ENCODE measurements at regions not wholly inside any gene's neighbourhood (a gene's known extent, or its start where the extent isn't known, plus 50 kb on each side); places are given as distances from the start of the nearest gene placed in this dataset.

DNA sequence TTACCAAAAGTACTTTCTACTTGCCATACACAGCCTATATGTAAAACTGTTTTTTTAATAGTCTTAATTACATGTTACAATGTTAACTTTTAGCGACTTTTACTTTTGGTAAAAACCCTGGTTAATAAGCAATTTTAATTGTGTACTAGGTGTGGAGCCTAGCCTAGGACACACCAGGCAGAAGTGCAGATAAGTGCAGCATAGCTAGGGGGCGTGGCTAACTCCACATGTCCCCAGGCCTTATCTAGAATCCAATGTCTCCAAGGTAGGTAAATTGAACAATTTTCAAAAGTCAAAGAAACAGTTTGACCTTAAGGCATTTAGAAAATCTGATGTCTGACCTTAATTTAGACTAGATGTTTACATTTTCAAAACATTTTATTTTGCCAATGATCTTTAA, 858.7 kb downstream of the CCSER2 start:
- DNase-seq, result no peak
- Mint-ChIP-seq H3K4me1 (peaks cover 47% of the 10 kb centered on the region), H3K27ac (no peak overlapping the region), H3K4me3 (no peak overlapping the region), H3K36me3 (ENCODE audit: low read depth) (no peaks in the 10 kb centered on the region), H3K9me3 (peaks cover 29% of the 10 kb centered on the region), H3K27me3 (ENCODE audit: low read depth, poor library complexity) (peaks cover 9% of the 10 kb centered on the region)
- TF ChIP-seq, protein P1, sequence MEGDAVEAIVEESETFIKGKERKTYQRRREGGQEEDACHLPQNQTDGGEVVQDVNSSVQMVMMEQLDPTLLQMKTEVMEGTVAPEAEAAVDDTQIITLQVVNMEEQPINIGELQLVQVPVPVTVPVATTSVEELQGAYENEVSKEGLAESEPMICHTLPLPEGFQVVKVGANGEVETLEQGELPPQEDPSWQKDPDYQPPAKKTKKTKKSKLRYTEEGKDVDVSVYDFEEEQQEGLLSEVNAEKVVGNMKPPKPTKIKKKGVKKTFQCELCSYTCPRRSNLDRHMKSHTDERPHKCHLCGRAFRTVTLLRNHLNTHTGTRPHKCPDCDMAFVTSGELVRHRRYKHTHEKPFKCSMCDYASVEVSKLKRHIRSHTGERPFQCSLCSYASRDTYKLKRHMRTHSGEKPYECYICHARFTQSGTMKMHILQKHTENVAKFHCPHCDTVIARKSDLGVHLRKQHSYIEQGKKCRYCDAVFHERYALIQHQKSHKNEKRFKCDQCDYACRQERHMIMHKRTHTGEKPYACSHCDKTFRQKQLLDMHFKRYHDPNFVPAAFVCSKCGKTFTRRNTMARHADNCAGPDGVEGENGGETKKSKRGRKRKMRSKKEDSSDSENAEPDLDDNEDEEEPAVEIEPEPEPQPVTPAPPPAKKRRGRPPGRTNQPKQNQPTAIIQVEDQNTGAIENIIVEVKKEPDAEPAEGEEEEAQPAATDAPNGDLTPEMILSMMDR (IDR thresholded peaks at IDR 0.05), result no peak

DNA sequence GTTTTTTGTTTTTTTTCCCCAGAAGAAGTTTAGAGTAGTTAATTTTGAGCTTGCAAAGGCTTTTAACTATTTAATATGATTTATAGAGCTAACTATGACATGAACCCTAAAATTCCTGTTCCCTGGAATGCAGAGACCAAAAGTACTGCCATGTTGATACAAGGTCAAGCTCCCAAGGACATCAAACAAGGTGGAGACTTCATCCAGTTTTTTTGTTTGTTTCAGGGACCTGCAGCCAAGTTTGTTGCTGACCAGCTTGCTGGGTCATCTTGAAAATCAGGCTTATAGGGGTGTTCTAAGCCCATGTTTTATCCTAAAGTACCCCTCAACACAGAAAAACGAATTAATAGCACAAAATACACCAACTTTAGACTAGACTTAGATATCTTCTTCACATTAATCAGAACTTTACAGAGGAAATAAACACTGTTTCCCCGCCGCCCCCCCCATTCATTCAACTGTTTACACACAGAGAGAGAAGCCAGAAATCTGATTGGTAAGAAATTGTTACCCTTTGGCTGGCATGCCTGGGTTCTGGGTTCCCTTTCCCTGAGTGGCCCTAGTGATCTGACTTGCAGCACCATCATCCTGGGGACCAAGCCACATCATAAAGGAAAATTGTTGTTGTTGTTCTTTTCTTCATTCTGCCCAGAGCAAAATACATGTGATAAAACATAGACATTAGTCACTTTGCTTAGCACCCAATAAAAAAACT, 860.5 kb downstream of the CCSER2 start:
- Mint-ChIP-seq H3K4me1 (peaks cover 61% of the 10 kb centered on the region), H3K36me3 (ENCODE audit: low read depth) (no peaks in the 10 kb centered on the region), H3K4me3 (no peak overlapping the region), H3K9me3 (peaks cover 28% of the 10 kb centered on the region), H3K27ac (no peak overlapping the region), H3K27me3 (ENCODE audit: low read depth, poor library complexity) (peaks cover 18% of the 10 kb centered on the region)
- TF ChIP-seq, protein P1 (IDR thresholded peaks at IDR 0.05), result no peak
- DNase-seq, result no peak

DNA sequence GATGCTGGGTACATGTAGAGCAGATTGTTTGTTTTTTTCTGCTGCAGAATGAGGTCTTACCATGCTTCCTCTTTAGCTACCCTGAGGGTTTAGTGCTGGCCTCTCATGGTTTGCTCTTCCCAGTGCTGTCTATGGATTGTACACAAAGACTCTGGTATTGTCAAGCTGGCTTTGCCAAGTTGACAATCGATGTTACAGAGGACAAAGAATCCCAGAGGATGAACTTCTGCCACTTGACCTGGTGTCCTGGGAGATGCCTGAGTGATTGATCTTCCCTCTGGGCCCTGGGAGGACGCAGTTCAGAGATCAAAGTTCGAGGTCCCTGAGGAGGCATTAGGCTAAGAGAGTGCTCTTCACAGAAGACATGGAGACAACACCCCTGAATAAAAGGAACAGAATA, 865.4 kb downstream of the CCSER2 start:
- no peaks in the 10 kb centered on the region for H3K9me3 Mint-ChIP-seq
- DNase-seq, result peak; percentile 62
- no peak overlapping the region for H3K27ac Mint-ChIP-seq
- no peaks in the 10 kb centered on the region for H3K36me3 Mint-ChIP-seq (ENCODE audit: low read depth)
- H3K4me3 Mint-ChIP-seq, result no peak overlapping the region
- TF ChIP-seq, protein P1 (IDR thresholded peaks at IDR 0.05), result no peak
- peaks cover 32% of the 10 kb centered on the region for H3K27me3 Mint-ChIP-seq (ENCODE audit: low read depth, poor library complexity)
- peaks cover 77% of the 10 kb centered on the region for H3K4me1 Mint-ChIP-seq

DNA sequence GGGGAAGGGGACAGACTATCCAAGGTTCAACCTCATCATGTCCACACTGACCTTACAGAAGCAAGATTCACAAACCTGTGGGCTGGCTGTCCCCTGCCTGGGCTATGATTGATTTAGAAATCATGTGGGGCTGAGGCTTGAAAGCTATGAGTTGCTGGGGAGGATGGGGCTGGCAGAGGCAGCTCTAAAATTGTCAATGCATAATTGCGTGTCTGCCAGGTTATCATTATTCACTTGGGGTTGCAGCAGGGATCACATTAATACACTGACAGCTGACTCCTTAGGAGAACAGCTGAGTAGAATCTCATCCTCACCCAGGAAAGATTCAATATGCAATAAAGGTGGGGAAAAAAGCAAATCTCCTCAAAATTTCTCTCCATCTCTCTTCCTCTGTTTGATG, 866.3 kb downstream of the CCSER2 start:
- Mint-ChIP-seq H3K4me1 (peaks cover 74% of the 10 kb centered on the region), H3K27me3 (ENCODE audit: low read depth, poor library complexity) (peaks cover 34% of the 10 kb centered on the region), H3K27ac (no peak overlapping the region), H3K9me3 (no peaks in the 10 kb centered on the region), H3K4me3 (no peak overlapping the region), H3K36me3 (ENCODE audit: low read depth) (no peaks in the 10 kb centered on the region)
- DNase-seq, result no peak
- TF ChIP-seq, protein P1 (IDR thresholded peaks at IDR 0.05), result no peak

DNA sequence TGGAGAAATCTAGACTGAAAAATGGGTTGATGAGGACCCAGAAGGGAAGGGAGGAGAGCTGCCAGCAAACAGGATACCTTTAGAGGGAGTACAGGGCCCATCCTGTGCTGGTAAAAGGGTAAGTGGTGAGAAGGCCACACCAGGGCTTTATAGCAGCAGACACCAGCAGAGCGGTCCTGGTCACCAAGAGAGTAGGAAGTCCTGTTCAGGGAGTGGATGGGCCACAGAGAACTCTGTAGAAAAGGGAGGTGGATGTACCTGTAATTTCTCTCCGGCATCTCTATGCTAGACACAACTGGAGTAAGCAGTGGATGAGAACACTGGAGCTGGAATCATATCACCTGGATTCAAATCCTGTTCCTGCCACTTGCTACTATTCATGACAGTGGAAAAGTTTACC, 867.2 kb downstream of the CCSER2 start:
- no peak overlapping the region for H3K4me3 Mint-ChIP-seq
- TF ChIP-seq, protein P1 (IDR thresholded peaks at IDR 0.05), result no peak
- H3K27ac Mint-ChIP-seq, result no peak overlapping the region
- DNase-seq, result no peak
- no peaks in the 10 kb centered on the region for H3K36me3 Mint-ChIP-seq (ENCODE audit: low read depth)
- peaks cover 67% of the 10 kb centered on the region for H3K4me1 Mint-ChIP-seq
- peaks cover 38% of the 10 kb centered on the region for H3K27me3 Mint-ChIP-seq (ENCODE audit: low read depth, poor library complexity)
- no peaks in the 10 kb centered on the region for H3K9me3 Mint-ChIP-seq

DNA sequence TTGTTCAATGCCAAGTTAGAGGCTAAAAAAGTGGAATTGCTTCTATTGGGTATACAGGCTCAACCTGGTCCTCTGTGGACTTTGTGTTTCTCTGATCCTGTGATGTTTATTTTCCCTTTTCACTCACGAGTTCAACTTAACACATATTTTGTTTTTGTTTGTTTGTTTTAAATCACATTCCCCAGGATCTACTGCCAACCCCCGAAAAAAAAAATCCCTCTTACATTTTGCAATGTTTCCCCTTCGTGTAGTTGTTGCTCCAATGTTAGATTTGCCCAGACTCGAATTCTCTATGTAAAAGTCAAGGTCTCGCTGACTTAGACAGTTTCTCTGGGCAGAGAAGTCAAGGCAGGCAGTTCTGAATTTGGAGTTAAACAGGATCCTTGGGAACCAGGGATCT, 876.4 kb downstream of the CCSER2 start:
- Mint-ChIP-seq H3K4me3 (no peak overlapping the region), H3K27ac (no peak overlapping the region), H3K27me3 (ENCODE audit: low read depth, poor library complexity) (peaks cover 41% of the 10 kb centered on the region), H3K36me3 (ENCODE audit: low read depth) (no peaks in the 10 kb centered on the region), H3K4me1 (no peaks in the 10 kb centered on the region), H3K9me3 (no peaks in the 10 kb centered on the region)
- DNase-seq, result no peak
- TF ChIP-seq, protein P1 (IDR thresholded peaks at IDR 0.05), result no peak
